Activated CD4-positive, alpha-beta memory T cell treated with anti-CD3 and anti-CD28 coated beads for 36 hours (primary cell): ENCODE measurements at regions not wholly inside any gene's neighbourhood (a gene's known extent, or its start where the extent isn't known, plus 50 kb on each side); places are given as distances from the start of the nearest gene placed in this dataset.

Source experiments
- CTCF ChIA-PET: fragments of 350-600 bp; sonication (Branson Sonifier 250); formaldehyde crosslinking; loops from one replicate; lab custom pipeline; 2021; ENCODE audit warnings: antibody characterized with exemption, inconsistent platforms; lab: Charles Lee
- POLR2A ChIA-PET: fragments of 350-600 bp; sonication (Branson Sonifier 250); formaldehyde crosslinking; loops from one replicate; lab custom pipeline; 2021; ENCODE audit warnings: antibody characterized with exemption; lab: Charles Lee
- DNase-seq: peaks from one replicate; pipeline ENCODE4 v3.0.0-alpha.2; 2020
- H3K27ac Mint-ChIP-seq: one replicate; pipeline ENCODE4 v1.8.0; 2021; ENCODE audit warnings: mixed read lengths
- H3K27me3 Mint-ChIP-seq: one replicate; pipeline ENCODE4 v1.8.0; 2021; ENCODE audit warnings: mixed read lengths
- H3K36me3 Mint-ChIP-seq: one replicate; pipeline ENCODE4 v1.8.0; 2021; ENCODE audit warnings: mixed read lengths
- H3K4me1 Mint-ChIP-seq: one replicate; pipeline ENCODE4 v1.8.0; 2021; ENCODE audit warnings: low read depth, mixed read lengths
- H3K4me3 Mint-ChIP-seq: one replicate; pipeline ENCODE4 v1.8.0; 2021; ENCODE audit warnings: mild to moderate bottlenecking, mixed read lengths
- H3K9me3 Mint-ChIP-seq: one replicate; pipeline ENCODE4 v1.8.0; 2021; ENCODE audit warnings: mixed read lengths
- intact Hi-C: fragments of 100-400 bp; cut with micrococcal nuclease; formaldehyde crosslinking; loops from one replicate; pipeline ENCODE4 v1.15.1; 2023

DNA sequence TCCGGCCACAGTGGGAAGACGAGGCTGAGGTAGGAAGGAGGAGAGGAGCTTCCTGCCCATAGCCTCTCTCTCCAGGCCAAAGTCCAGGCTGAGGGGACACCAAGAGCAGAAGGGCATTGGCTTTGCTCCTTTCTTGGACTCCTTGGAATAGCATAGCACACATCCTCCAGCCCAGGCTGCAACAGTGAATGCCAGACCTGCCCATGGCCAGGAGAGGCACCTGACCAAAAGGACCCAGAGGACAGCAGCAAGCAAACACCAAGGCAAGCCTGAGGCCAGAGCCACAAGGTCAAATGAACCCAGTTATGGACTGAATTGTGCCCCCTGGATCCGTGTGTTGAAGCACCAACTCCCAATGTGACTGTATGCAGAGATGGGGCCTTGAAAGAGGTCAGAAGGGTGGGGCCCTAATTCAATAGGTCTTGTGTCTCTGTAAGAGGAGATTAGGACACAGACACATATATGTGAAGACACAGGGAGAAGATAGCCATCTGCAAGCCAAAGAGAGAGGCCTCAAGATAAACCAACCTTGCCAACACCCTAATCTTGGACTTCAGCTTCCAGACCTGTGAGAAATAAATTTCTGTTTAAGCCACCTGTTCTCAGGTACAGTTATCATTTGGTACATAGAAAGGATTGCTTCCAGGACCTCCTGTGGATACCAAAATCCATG, 126.5 kb upstream of the NXT1 start:
- peaks cover 28% of the 10 kb centered on the region for H3K9me3 Mint-ChIP-seq
- no peaks in the 10 kb centered on the region for H3K4me1 Mint-ChIP-seq
- intact Hi-C loops, result no loop called here
- H3K27ac Mint-ChIP-seq, result no peak overlapping the region
- CTCF ChIA-PET, result no interaction called here
- DNase-seq, result no peak
- H3K36me3 Mint-ChIP-seq, result no peaks in the 10 kb centered on the region
- POLR2A ChIA-PET, result no interaction called here
- no peak overlapping the region for H3K4me3 Mint-ChIP-seq
- peaks cover 8% of the 10 kb centered on the region for H3K27me3 Mint-ChIP-seq

GRCh38 chr20:23222531-23223200, 127.9 kb upstream of the NXT1 start:
- no peak for DNase-seq
- no peaks in the 10 kb centered on the region for H3K36me3 Mint-ChIP-seq
- CTCF ChIA-PET, result interaction anchor here (1.6 kb wide), 1 partner anchor 13 kb away, joined by 4 read pairs; no protein-coding TSS in a partner anchor
- peaks cover 8% of the 10 kb centered on the region for H3K27me3 Mint-ChIP-seq
- no peaks in the 10 kb centered on the region for H3K4me1 Mint-ChIP-seq
- POLR2A ChIA-PET, result no interaction called here
- intact Hi-C loops, result no loop called here
- no peak overlapping the region for H3K4me3 Mint-ChIP-seq
- peaks cover 40% of the 10 kb centered on the region for H3K9me3 Mint-ChIP-seq
- no peak overlapping the region for H3K27ac Mint-ChIP-seq

DNA sequence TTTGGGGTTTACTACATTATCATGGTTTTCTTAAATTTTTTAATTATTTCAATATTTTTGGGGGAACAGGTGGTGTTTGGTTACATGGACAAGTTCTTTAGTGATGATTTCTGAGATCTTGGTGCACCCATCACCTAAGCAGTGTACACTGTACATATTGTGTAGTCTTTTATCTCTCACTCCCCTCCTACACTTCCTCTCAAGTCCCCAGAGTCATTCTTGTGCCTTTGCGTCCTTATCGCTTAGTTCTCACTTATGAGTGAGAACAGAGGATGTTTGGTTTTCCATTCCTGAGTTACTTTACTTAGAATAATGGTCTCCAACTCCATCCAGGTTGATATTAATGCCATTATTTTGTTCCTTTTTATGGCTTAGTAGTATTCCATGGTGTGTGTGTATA, 130.9 kb upstream of the CD93 start:
- DNase-seq, result no peak
- ChIA-PET CTCF (no interaction called here), POLR2A (no interaction called here)
- intact Hi-C loops, result no loop called here
- Mint-ChIP-seq H3K27me3 (peaks cover 5% of the 10 kb centered on the region), H3K27ac (no peak overlapping the region), H3K9me3 (peaks cover 33% of the 10 kb centered on the region), H3K4me3 (no peak overlapping the region), H3K4me1 (no peaks in the 10 kb centered on the region), H3K36me3 (no peaks in the 10 kb centered on the region)

GRCh38 chr20:23215344-23215995, 129.3 kb upstream of the CD93 start:
- H3K27me3 Mint-ChIP-seq, result peaks cover 1% of the 10 kb centered on the region
- H3K36me3 Mint-ChIP-seq, result no peaks in the 10 kb centered on the region
- DNase-seq, result no peak
- H3K9me3 Mint-ChIP-seq, result peaks cover 20% of the 10 kb centered on the region
- H3K27ac Mint-ChIP-seq, result no peak overlapping the region
- no peak overlapping the region for H3K4me3 Mint-ChIP-seq
- intact Hi-C loops, result no loop called here
- ChIA-PET CTCF (no interaction called here), POLR2A (no interaction called here)
- no peaks in the 10 kb centered on the region for H3K4me1 Mint-ChIP-seq

DNA sequence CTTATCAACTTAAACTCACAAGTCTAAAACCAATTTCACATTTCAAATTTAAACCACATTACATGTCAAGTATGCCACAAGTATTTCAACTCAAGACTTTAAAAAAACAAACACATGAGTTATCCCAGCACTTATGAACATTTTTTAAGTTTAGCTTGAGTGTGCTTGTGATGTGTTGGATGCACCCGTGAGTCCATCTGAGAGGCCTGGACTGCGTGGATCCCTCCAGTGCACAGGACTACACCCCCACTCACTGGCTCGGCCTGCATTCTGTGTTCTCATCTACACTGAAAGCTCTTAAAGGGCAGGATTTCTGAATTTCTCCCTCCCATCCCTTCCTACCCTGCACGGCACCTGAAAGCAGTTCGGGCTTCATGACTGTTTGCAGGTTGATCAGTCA, 128.8 kb upstream of the CD93 start:
- intact Hi-C loops, result no loop called here
- no peak overlapping the region for H3K4me3 Mint-ChIP-seq
- H3K9me3 Mint-ChIP-seq, result peaks cover 16% of the 10 kb centered on the region
- ChIA-PET POLR2A (no interaction called here), CTCF (no interaction called here)
- H3K36me3 Mint-ChIP-seq, result no peaks in the 10 kb centered on the region
- DNase-seq, result no peak
- no peaks in the 10 kb centered on the region for H3K4me1 Mint-ChIP-seq
- H3K27me3 Mint-ChIP-seq, result no peaks in the 10 kb centered on the region
- H3K27ac Mint-ChIP-seq, result no peak overlapping the region

DNA sequence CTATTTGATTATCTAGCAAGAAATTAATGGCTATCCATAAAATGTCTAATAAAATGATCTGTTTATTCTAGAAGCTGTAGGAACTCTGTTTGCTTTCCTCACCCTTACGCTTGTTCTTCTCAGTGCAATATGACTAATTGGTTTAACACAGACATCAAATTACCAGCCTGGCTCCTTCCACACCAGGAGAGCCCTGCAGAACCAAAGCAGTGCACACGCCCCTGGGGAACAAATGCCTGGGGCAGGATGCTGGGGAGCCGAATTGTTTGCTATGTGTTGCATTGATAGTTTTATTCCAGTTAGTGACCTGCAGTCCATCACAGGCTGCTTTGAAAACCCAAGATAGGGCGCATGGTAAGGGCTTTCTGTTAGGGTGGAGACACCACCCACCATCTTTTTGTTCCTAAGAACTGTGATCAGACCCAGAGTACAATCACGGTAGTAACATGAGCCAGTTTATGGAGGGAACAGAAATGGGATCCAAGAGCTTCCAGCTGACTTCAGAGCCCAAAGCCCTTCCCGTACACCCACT, 126.4 kb upstream of the CD93 start:
- Mint-ChIP-seq H3K4me1 (no peaks in the 10 kb centered on the region), H3K36me3 (no peaks in the 10 kb centered on the region), H3K4me3 (no peak overlapping the region), H3K27ac (no peak overlapping the region), H3K27me3 (no peaks in the 10 kb centered on the region), H3K9me3 (no peaks in the 10 kb centered on the region)
- ChIA-PET POLR2A (no interaction called here), CTCF (no interaction called here)
- intact Hi-C loops, result no loop called here
- no peak for DNase-seq

DNA sequence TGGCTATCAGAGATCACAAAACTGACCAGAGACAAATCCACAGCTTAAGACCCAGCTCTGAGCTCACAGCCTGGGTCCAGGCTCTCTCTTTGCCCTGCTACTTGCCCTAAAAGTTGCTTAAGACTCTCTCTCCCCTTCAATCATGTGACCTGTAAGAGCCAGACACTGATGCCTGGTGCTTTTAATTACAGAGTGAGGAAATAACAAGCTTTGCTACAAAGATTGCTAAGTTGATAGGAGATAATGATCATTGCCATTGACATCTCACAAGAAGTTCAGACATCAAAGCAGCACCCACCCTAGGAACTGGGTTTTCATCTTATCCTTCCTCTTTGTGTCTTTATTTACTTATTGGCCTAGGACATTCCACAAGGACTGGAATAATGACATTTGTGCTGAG, 125.9 kb upstream of the CD93 start:
- POLR2A ChIA-PET, result no interaction called here
- CTCF ChIA-PET, result no interaction called here
- Mint-ChIP-seq H3K27ac (no peak overlapping the region), H3K27me3 (no peaks in the 10 kb centered on the region), H3K36me3 (no peaks in the 10 kb centered on the region), H3K4me1 (no peaks in the 10 kb centered on the region), H3K9me3 (no peaks in the 10 kb centered on the region), H3K4me3 (no peak overlapping the region)
- intact Hi-C loops, result no loop called here
- no peak for DNase-seq

DNA sequence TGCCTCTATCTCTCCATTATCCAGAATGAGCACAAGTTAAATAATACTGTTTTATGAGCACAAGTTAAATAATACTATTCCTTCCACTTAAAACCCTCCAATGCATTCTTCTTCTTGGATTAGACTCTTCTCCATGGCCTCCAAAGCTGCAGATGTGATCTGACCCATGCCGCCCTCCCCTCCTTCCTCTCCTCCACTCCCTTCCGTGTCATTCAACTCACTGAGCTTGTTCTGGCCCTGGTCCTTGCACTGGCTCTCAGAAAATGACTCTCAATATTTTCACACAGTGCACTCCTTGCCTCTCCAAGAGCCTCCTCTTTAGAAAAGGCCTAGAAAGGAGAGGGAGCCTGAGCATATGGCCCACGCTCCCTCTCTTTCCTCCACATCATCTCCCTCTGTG, 125.0 kb upstream of the CD93 start:
- H3K9me3 Mint-ChIP-seq, result no peaks in the 10 kb centered on the region
- H3K36me3 Mint-ChIP-seq, result no peaks in the 10 kb centered on the region
- no peaks in the 10 kb centered on the region for H3K27me3 Mint-ChIP-seq
- no peak overlapping the region for H3K27ac Mint-ChIP-seq
- no peak for DNase-seq
- H3K4me3 Mint-ChIP-seq, result no peak overlapping the region
- ChIA-PET CTCF (no interaction called here), POLR2A (no interaction called here)
- intact Hi-C loops, result no loop called here
- no peaks in the 10 kb centered on the region for H3K4me1 Mint-ChIP-seq

DNA sequence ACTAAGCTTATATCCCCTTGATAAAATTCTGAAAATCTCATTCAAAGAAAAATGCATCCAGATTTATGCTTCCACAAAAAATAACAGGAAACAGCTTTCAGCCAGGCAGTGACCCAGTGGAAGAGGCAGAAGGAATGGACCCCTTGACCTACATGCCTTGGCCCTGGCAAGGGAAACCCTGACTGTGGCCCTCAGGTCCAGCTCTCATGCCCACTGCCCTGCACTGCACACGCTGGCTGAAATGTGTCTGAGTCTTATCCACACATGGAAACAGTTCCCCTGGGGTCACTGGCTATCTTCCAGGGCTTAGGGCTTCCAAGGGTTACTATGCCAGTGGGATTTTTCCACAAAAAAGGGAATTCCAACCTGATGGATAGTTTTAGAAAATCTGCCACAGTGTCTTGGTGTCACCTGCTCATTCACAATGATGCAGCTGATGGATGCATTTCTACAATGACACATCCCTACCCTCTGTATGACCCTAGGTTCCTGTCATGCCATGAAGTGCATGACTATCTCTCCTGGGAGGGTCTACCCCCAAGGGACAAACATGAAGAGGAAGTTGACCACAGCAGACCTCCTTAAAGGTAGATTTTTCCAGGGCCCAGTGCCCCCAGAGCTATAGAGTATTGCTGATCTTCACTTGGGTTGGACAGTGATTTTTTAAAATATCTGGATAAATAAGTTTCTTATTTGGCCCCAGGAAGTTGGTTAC, 121.9 kb upstream of the CD93 start:
- CTCF ChIA-PET, result no interaction called here

GRCh38 chr20:23206995-23207394, 120.9 kb upstream of the CD93 start:
- Mint-ChIP-seq H3K27ac (no peak overlapping the region), H3K4me3 (no peak overlapping the region), H3K9me3 (no peaks in the 10 kb centered on the region), H3K36me3 (no peaks in the 10 kb centered on the region), H3K4me1 (no peaks in the 10 kb centered on the region), H3K27me3 (peaks cover 4% of the 10 kb centered on the region)
- intact Hi-C loops, result no loop called here
- CTCF ChIA-PET, result no interaction called here
- DNase-seq, result no peak
- POLR2A ChIA-PET, result no interaction called here

More for the DNA sequence above, 121.9 kb upstream of the CD93 start:
- no peak for DNase-seq
- Mint-ChIP-seq H3K4me3 (no peak overlapping the region), H3K27me3 (peaks cover 4% of the 10 kb centered on the region), H3K9me3 (no peaks in the 10 kb centered on the region), H3K36me3 (no peaks in the 10 kb centered on the region), H3K4me1 (no peaks in the 10 kb centered on the region), H3K27ac (no peak overlapping the region)
- intact Hi-C loops, result no loop called here
- POLR2A ChIA-PET, result no interaction called here

DNA sequence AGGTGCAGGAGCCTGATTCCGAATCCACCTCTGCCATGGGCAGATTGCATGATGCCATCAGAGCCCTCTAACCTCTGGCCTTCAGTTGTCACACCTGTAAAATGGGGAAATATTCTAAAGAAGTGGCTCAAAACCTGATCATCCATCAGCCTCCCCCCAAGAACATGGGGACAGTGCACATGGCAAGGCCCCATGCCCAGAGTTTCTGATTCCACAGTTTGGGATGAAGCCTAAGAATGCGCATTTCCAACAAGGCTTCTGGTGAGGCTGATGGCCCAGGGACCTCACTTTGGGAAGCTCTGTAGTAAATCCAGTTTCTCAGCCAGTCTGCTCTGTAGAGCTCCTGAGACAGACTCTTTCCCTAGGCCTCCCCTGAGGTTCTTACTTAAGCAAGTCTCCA, 119.9 kb upstream of the CD93 start:
- no peak overlapping the region for H3K4me3 Mint-ChIP-seq
- H3K27me3 Mint-ChIP-seq, result peaks cover 10% of the 10 kb centered on the region
- POLR2A ChIA-PET, result no interaction called here
- H3K36me3 Mint-ChIP-seq, result no peaks in the 10 kb centered on the region
- H3K27ac Mint-ChIP-seq, result no peak overlapping the region
- no peaks in the 10 kb centered on the region for H3K4me1 Mint-ChIP-seq
- CTCF ChIA-PET, result no interaction called here
- DNase-seq, result no peak
- intact Hi-C loops, result no loop called here
- no peaks in the 10 kb centered on the region for H3K9me3 Mint-ChIP-seq

- H3K4me3 Mint-ChIP-seq, result no peak overlapping the region
- no peaks in the 10 kb centered on the region for H3K36me3 Mint-ChIP-seq
- ChIA-PET POLR2A (no interaction called here), CTCF (no interaction called here)
- intact Hi-C loops, result no loop called here
- DNase-seq, result no peak
- H3K9me3 Mint-ChIP-seq, result no peaks in the 10 kb centered on the region
- no peaks in the 10 kb centered on the region for H3K4me1 Mint-ChIP-seq
- no peak overlapping the region for H3K27ac Mint-ChIP-seq
- H3K27me3 Mint-ChIP-seq, result peaks cover 14% of the 10 kb centered on the region
These were observed 119.5 kb upstream of the CD93 start for GRCh38 chr20:23205611-23206041.
